Natural killer cell (primary cell): ENCODE measurements at regions not wholly inside any gene's neighbourhood (a gene's known extent, or its start where the extent isn't known, plus 50 kb on each side); places are given as distances from the start of the nearest gene placed in this dataset.

Source experiments
- ATAC-seq, 3 donors: fragments of 150-1000 bp in 2 of 3; fragments of 200-7000 bp in 1 of 3; cut with Tn5 transposase; 1 replicate in 1 of 3; 2 replicates in 2 of 3; pipeline ENCODE4 v1.10.0; 2021; ENCODE audit warnings: mild to moderate bottlenecking in 2 of 3, moderate library complexity in 2 of 3
- DNase-seq, 2 donors: peaks; one replicate each; pipeline versions ENCODE4 v3.0.0 to v3.0.0-alpha.2; 2013 to 2021; ENCODE audit warnings: mixed read lengths in 1 of 2
- H3K27ac ChIP-seq: one replicate; pipeline ENCODE4 v1.5.1; 2013; ENCODE audit warnings: mild to moderate bottlenecking, low read length
- H3K27me3 ChIP-seq: one replicate; pipeline ENCODE4 v1.6.1; 2013; ENCODE audit warnings: low read length; ENCODE audit not compliant: control insufficient read depth, insufficient read depth
- H3K36me3 ChIP-seq: one replicate; pipeline ENCODE4 v1.6.1; 2013; ENCODE audit warnings: low read length; ENCODE audit not compliant: control insufficient read depth, insufficient read depth
- H3K4me1 ChIP-seq: one replicate; pipeline ENCODE4 v1.6.1; 2013; ENCODE audit warnings: low read length; ENCODE audit not compliant: control insufficient read depth, insufficient read depth
- H3K4me3 ChIP-seq: one replicate; pipeline ENCODE4 v1.5.1; 2013; ENCODE audit warnings: low read length
- H3K9me3 ChIP-seq: one replicate; pipeline ENCODE4 v1.6.1; 2013; ENCODE audit warnings: low read length; ENCODE audit not compliant: control insufficient read depth, insufficient read depth
- H3K27ac Mint-ChIP-seq, 2 donors: one replicate each; pipeline ENCODE4 v1.8.0; 2022; ENCODE audit warnings: mild to moderate bottlenecking in 2 of 2, mixed read lengths in 2 of 2, moderate library complexity in 1 of 2
- H3K27me3 Mint-ChIP-seq, 2 donors: one replicate each; pipeline ENCODE4 v1.8.0; 2022; ENCODE audit warnings: low read depth in 2 of 2, mixed read lengths in 2 of 2
- H3K36me3 Mint-ChIP-seq: one replicate; pipeline ENCODE4 v1.8.0; 2022; ENCODE audit warnings: mixed read lengths
- H3K4me1 Mint-ChIP-seq, 2 donors: one replicate each; pipeline ENCODE4 v1.8.0; 2022; ENCODE audit warnings: mixed read lengths in 2 of 2
- H3K4me3 Mint-ChIP-seq: one replicate; pipeline ENCODE4 v1.8.0; 2022; ENCODE audit warnings: mild to moderate bottlenecking, moderate library complexity, mixed read lengths
- H3K9me3 Mint-ChIP-seq, 2 donors: one replicate each; pipeline ENCODE4 v1.8.0; 2022; ENCODE audit warnings: mixed read lengths in 2 of 2
- CTCF ChIP-seq: fragments of 200-600 bp; IDR thresholded peaks from one replicate; pipeline ENCODE4 v1.8.0; 2022; ENCODE audit warnings: antibody characterized with exemption
- WGBS: methylation state at CpG from one replicate; pipeline ENCODE4 v1.1.7; 2013; ENCODE audit warnings: missing lambda C conversion rate; ENCODE audit not compliant: insufficient coverage; 5-methylcytosine and 5-hydroxymethylcytosine counted together
- intact Hi-C: fragments of 100-400 bp; cut with micrococcal nuclease; formaldehyde crosslinking; loops from one replicate; pipeline ENCODE4 v1.14.2; 2022

GRCh38 chr18:67586101-67586500 lies 69.6 kb upstream of the DSEL start:
- no peak overlapping the region for H3K27ac ChIP-seq
- peaks cover 4 to 13% of the 10 kb centered on the region in 2 donors for H3K9me3 Mint-ChIP-seq
- H3K4me3 Mint-ChIP-seq: no peak overlapping the region
- no peak for TF ChIP-seq CTCF
- H3K36me3 ChIP-seq: no peaks in the 10 kb centered on the region
- H3K36me3 Mint-ChIP-seq: no peaks in the 10 kb centered on the region
- H3K4me1 Mint-ChIP-seq: no peaks in the 10 kb centered on the region
- intact Hi-C loops: no loop called here
- ATAC-seq (no peak), DNase-seq (no peak)
- no peak overlapping the region for H3K4me3 ChIP-seq
- no peaks in the 10 kb centered on the region for H3K4me1 ChIP-seq
- H3K9me3 ChIP-seq: no peaks in the 10 kb centered on the region
- no peaks in the 10 kb centered on the region for H3K27me3 Mint-ChIP-seq
- WGBS: 80% methylated on average over 2 of the region's 2 CpGs
- no peak overlapping the region for H3K27ac Mint-ChIP-seq
- no peaks in the 10 kb centered on the region for H3K27me3 ChIP-seq

GRCh38 chr18:67583621-67584020 lies 67.1 kb upstream of the DSEL start:
- no peak overlapping the region for H3K27ac Mint-ChIP-seq
- no peaks in the 10 kb centered on the region for H3K27me3 Mint-ChIP-seq
- DNase-seq (no peak), ATAC-seq (no peak)
- no peak for TF ChIP-seq CTCF
- intact Hi-C loops: no loop called here
- no peaks in the 10 kb centered on the region for H3K36me3 Mint-ChIP-seq
- H3K9me3 Mint-ChIP-seq: peaks cover 0 to 13% of the 10 kb centered on the region in 2 donors
- no peaks in the 10 kb centered on the region for H3K4me1 Mint-ChIP-seq
- H3K4me1 ChIP-seq: no peaks in the 10 kb centered on the region
- H3K9me3 ChIP-seq: no peaks in the 10 kb centered on the region
- no peaks in the 10 kb centered on the region for H3K27me3 ChIP-seq
- no peak overlapping the region for H3K4me3 ChIP-seq
- WGBS: no CpG with 5 or more reads among the region's 1 CpG
- no peaks in the 10 kb centered on the region for H3K36me3 ChIP-seq
- H3K4me3 Mint-ChIP-seq: no peak overlapping the region
- H3K27ac ChIP-seq: no peak overlapping the region

- Mint-ChIP-seq H3K9me3 (peaks cover 0 to 11% of the 10 kb centered on the region in 2 donors), H3K4me3 (no peak overlapping the region)
- TF ChIP-seq CTCF: no peak
These were observed 66.0 kb upstream of the DSEL start for GRCh38 chr18:67582488-67582887.

GRCh38 chr18:67581178-67581577 lies 64.7 kb upstream of the DSEL start:
- Histone ChIP-seq H3K9me3 (no peaks in the 10 kb centered on the region), H3K27ac (no peak overlapping the region), H3K4me3 (no peak overlapping the region), H3K4me1 (no peaks in the 10 kb centered on the region), H3K27me3 (no peaks in the 10 kb centered on the region), H3K36me3 (no peaks in the 10 kb centered on the region)
- WGBS: 89% methylated on average over 2 of the region's 2 CpGs
- DNase-seq (no peak), ATAC-seq (no peak)
- Mint-ChIP-seq H3K36me3 (no peaks in the 10 kb centered on the region), H3K4me3 (no peak overlapping the region), H3K27me3 (no peaks in the 10 kb centered on the region), H3K9me3 (peaks cover 2 to 13% of the 10 kb centered on the region in 2 donors), H3K27ac (no peak overlapping the region), H3K4me1 (no peaks in the 10 kb centered on the region)
- intact Hi-C loops: no loop called here
- no peak for TF ChIP-seq CTCF

More at GRCh38 chr18:67582488-67582887, 66.0 kb upstream of the DSEL start:
- no peak overlapping the region for H3K27ac ChIP-seq
- Mint-ChIP-seq H3K27ac (no peak overlapping the region), H3K4me1 (no peaks in the 10 kb centered on the region), H3K36me3 (no peaks in the 10 kb centered on the region), H3K27me3 (no peaks in the 10 kb centered on the region)
- H3K4me1 ChIP-seq: no peaks in the 10 kb centered on the region
- WGBS: 31% methylated on average over 3 of the region's 3 CpGs
- H3K36me3 ChIP-seq: no peaks in the 10 kb centered on the region
- H3K9me3 ChIP-seq: no peaks in the 10 kb centered on the region
- intact Hi-C loops: no loop called here
- H3K27me3 ChIP-seq: no peaks in the 10 kb centered on the region
- no peak overlapping the region for H3K4me3 ChIP-seq
- no peak for DNase-seq
- no peak for ATAC-seq
